ENCODE measurements at regions not wholly inside any gene's neighbourhood (a gene's known extent, or its start where the extent isn't known, plus 50 kb on each side); places are given as distances from the start of the nearest gene placed in this dataset.

GRCh38 chr7:52711951-52712350 lies 323.5 kb upstream of the POM121L12 start:
- DNase-seq (ENCODE audit: low read depth in 1 of 2, low spot score in 1 of 2) = no peak

GRCh38 chr7:52708846-52709245 lies 326.6 kb upstream of the POM121L12 start:
- DNase-seq (ENCODE audit: low read depth in 1 of 2, low spot score in 1 of 2) = no peak

GRCh38 chr7:52705768-52706167 lies 329.7 kb upstream of the POM121L12 start:
- no peak for DNase-seq (ENCODE audit: low read depth in 1 of 2, low spot score in 1 of 2)

- DNase-seq (ENCODE audit: low read depth in 1 of 2, low spot score in 1 of 2) = no peak
Measured at GRCh38 chr7:52700349-52700748, 335.1 kb upstream of the POM121L12 start.

GRCh38 chr7:52695973-52696595 lies 339.3 kb upstream of the POM121L12 start:
- DNase-seq (ENCODE audit: low read depth in 1 of 2, low spot score in 1 of 2) = no peak

- no peak for DNase-seq (ENCODE audit: low read depth in 1 of 2, low spot score in 1 of 2)
Measured at GRCh38 chr7:52691257-52691656, 344.2 kb upstream of the POM121L12 start.

GRCh38 chr7:52689912-52690311 lies 345.5 kb upstream of the POM121L12 start:
- no peak for DNase-seq (ENCODE audit: low read depth in 1 of 2, low spot score in 1 of 2)

GRCh38 chr7:52685333-52685732 lies 350.1 kb upstream of the POM121L12 start:
- no peak for DNase-seq (ENCODE audit: low read depth in 1 of 2, low spot score in 1 of 2)

GRCh38 chr7:52684388-52684787 lies 351.0 kb upstream of the POM121L12 start:
- no peak for DNase-seq (ENCODE audit: low read depth in 1 of 2, low spot score in 1 of 2)

GRCh38 chr7:52682993-52683392 lies 352.4 kb upstream of the POM121L12 start:
- DNase-seq (ENCODE audit: low read depth in 1 of 2, low spot score in 1 of 2) = no peak

- DNase-seq (ENCODE audit: low read depth in 1 of 2, low spot score in 1 of 2) = no peak
Measured at GRCh38 chr7:52670608-52671225, 364.7 kb upstream of the POM121L12 start.

- no peak for DNase-seq (ENCODE audit: low read depth in 1 of 2, low spot score in 1 of 2)
Measured at GRCh38 chr7:52669031-52669430, 366.4 kb upstream of the POM121L12 start.

- DNase-seq (ENCODE audit: low read depth in 1 of 2, low spot score in 1 of 2) = no peak
Measured at GRCh38 chr7:52668435-52668834, 367.0 kb upstream of the POM121L12 start.

- DNase-seq (ENCODE audit: low read depth in 1 of 2, low spot score in 1 of 2) = no peak
Measured at GRCh38 chr7:52659178-52659577, 376.3 kb upstream of the POM121L12 start.

- DNase-seq (ENCODE audit: low read depth in 1 of 2, low spot score in 1 of 2) = no peak
Measured at GRCh38 chr7:52656098-52656497, 379.3 kb upstream of the POM121L12 start.

- no peak for DNase-seq (ENCODE audit: low read depth in 1 of 2, low spot score in 1 of 2)
Measured at GRCh38 chr7:52652621-52653020, 382.8 kb upstream of the POM121L12 start.

GRCh38 chr7:52648872-52649271 lies 386.6 kb upstream of the POM121L12 start:
- no peak for DNase-seq (ENCODE audit: low read depth in 1 of 2, low spot score in 1 of 2)

- no peak for DNase-seq (ENCODE audit: low read depth in 1 of 2, low spot score in 1 of 2)
Measured at GRCh38 chr7:52647046-52647445, 388.4 kb upstream of the POM121L12 start.

- DNase-seq (ENCODE audit: low read depth in 1 of 2, low spot score in 1 of 2) = no peak
Measured at GRCh38 chr7:52639981-52640380, 395.5 kb upstream of the POM121L12 start.

- DNase-seq (ENCODE audit: low read depth in 1 of 2, low spot score in 1 of 2) = no peak
Measured at GRCh38 chr7:52639126-52639525, 396.3 kb upstream of the POM121L12 start.

GRCh38 chr7:52635021-52635420 lies 400.4 kb upstream of the POM121L12 start:
- no peak for DNase-seq (ENCODE audit: low read depth in 1 of 2, low spot score in 1 of 2)

- no peak for DNase-seq (ENCODE audit: low read depth in 1 of 2, low spot score in 1 of 2)
Measured at GRCh38 chr7:52620849-52621248, 414.6 kb upstream of the POM121L12 start.

GRCh38 chr7:52616552-52616951 lies 418.9 kb upstream of the POM121L12 start:
- no peak for DNase-seq (ENCODE audit: low read depth in 1 of 2, low spot score in 1 of 2)
